SK-N-MC (cell line): ENCODE measurements at regions not wholly inside any gene's neighbourhood (a gene's known extent, or its start where the extent isn't known, plus 50 kb on each side); places are given as distances from the start of the nearest gene placed in this dataset.

ENCODE experiments used
- DNase-seq: peaks from one replicate; pipeline ENCODE4 v3.0.0-alpha.2; 2011; ENCODE audit warnings: low read depth, low spot score
- H3K27ac ChIP-seq: fragments of 200-600 bp; sonication (generic); 2 replicates; pipeline ENCODE4 v1.5.1; 2016; ENCODE audit warnings: mixed run types
- H3K36me3 ChIP-seq: fragments of 200-600 bp; sonication (generic); 2 replicates; pipeline ENCODE4 v1.6.1; 2017; ENCODE audit warnings: antibody characterized with exemption, low read length, mixed read lengths; ENCODE audit not compliant: insufficient read depth
- H3K4me3 ChIP-seq: fragments of 200-600 bp; sonication (generic); 2 replicates; pipeline ENCODE4 v1.5.1; 2016
- H3K9ac ChIP-seq: fragments of 200-600 bp; sonication (generic); 2 replicates; pipeline ENCODE4 v1.8.0; 2017; ENCODE audit warnings: mixed run types, mixed read lengths; ENCODE audit not compliant: insufficient read length
- H3K9me3 ChIP-seq: fragments of 200-600 bp; sonication (generic); 2 replicates; pipeline ENCODE4 v1.6.1; 2017; ENCODE audit warnings: low read depth, mild to moderate bottlenecking, antibody characterized with exemption, low read length, moderate library complexity, mixed read lengths
- EZH2 ChIP-seq: fragments of 200-600 bp; sonication (generic); IDR thresholded peaks from one replicate; pipeline ENCODE4 v1.6.1; 2017; ENCODE audit warnings: antibody characterized with exemption
- FOXP2 ChIP-seq: optimal IDR thresholded peaks from 2 replicates; pipeline ENCODE3; 2011; ENCODE audit warnings: mild to moderate bottlenecking, moderate library complexity; ENCODE audit not compliant: insufficient read depth; ENCODE audit errors: extremely low read length, control extremely low read depth
- POLR2AphosphoS5 ChIP-seq: IDR thresholded peaks from 2 replicates; pipeline ENCODE4 v1.6.1; 2012; ENCODE audit warnings: mild to moderate bottlenecking, low read depth, low read length, borderline replicate concordance

DNA sequence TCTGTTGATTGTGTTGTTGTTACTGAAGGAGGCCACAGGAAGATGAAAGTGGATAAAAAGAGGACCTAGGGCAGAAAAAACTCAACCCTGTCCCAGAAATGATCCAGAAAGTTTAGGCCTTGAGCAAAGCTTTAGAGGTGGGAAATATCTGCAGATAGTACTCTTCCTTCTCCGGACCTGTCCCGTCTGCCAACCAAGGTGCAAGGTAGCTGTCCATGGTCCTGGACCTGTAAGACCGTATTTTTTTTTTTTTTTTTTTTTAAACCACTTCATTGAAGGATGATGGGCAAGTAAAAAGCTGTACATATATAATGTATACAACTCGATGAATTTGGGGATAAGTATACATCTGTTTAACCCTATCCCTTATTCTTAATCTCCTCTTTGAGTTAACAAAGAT is 225.9 kb downstream of the OLFM4 start:
- Histone ChIP-seq H3K27ac (no peak overlapping the region), H3K36me3 (no peaks in the 10 kb centered on the region), H3K4me3 (no peak overlapping the region), H3K9me3 (no peaks in the 10 kb centered on the region), H3K9ac (no peak overlapping the region)
- TF ChIP-seq FOXP2 (no peak), EZH2 (no peak), POLR2AphosphoS5 (no peak)
- DNase-seq, result no peak

DNA sequence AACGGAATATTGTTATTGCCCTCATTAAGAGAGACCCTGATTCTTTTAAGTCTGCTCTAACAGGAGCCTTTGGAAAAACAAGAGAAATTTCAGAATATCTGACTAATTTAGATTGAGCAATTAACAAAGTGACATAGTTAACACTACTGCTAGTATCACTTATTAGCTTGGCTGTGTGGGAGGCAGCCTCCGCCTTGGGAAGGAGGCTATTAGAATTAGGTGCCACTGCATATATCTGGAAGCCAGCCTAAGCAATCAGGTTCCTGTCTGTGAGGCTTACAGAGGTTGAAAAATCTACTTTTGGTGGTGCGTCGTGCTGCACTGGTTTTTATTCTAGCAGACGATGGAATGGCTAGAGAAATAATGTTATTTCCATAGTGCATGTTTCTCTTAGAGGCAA is 227.2 kb downstream of the OLFM4 start:
- H3K27ac ChIP-seq, result no peak overlapping the region
- H3K4me3 ChIP-seq, result no peak overlapping the region
- TF ChIP-seq FOXP2, result no peak
- TF ChIP-seq EZH2, result no peak
- no peak for TF ChIP-seq POLR2AphosphoS5
- H3K9ac ChIP-seq, result no peak overlapping the region
- no peaks in the 10 kb centered on the region for H3K9me3 ChIP-seq
- DNase-seq, result no peak
- no peaks in the 10 kb centered on the region for H3K36me3 ChIP-seq

DNA sequence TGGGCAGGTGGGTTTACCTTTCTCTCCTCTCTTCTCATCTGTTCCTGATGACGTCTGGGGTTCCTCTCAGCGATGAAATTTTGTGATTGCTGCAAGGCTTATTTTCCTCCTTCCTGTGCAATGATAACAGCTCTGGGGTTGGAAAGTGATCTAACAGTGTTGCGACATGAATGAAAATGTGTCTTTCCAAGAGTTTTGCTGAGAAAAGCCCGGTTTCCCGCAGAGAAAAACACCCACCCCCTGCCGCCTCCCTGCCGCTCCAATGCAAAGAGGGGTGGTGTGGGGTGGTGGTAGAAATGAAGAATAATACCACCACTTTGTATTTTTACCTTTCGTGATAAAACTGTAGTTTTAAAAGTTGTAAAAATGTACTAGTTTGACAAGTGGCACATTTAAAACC is 232.0 kb downstream of the OLFM4 start:
- TF ChIP-seq EZH2 (no peak), FOXP2 (no peak), POLR2AphosphoS5 (no peak)
- H3K9ac ChIP-seq, result no peak overlapping the region
- no peaks in the 10 kb centered on the region for H3K9me3 ChIP-seq
- DNase-seq, result no peak
- no peak overlapping the region for H3K27ac ChIP-seq
- H3K4me3 ChIP-seq, result no peak overlapping the region
- H3K36me3 ChIP-seq, result no peaks in the 10 kb centered on the region

DNA sequence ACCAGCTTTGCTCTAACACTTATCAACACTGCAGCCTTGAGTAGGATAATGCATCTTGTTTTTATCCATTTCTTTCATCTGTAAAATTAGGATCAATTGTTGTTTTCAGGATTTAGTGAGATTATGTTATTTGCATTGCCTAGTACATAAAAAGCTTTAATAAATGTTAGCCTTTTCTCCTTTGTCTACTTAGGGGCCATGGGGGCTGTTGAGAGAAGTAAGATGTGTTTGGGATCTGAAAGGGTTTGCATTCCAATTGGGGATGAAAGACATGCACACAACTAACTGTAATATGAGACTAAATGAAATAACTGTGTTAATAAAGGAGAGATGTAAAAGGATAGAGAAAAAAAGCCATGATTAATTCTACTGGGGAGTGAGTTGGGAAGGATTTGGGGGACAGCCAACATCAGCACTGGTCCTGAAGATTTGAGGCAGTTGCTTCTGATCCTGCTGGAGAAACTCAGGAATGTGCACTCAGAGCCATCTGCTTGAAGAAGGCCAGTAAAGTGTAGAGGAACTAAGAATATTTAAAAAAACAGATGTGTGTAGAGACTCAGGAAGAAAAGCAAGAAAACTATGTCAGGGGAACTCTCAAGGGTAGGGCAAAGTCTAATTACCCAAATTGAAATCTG is 236.3 kb downstream of the OLFM4 start:
- Histone ChIP-seq H3K36me3 (no peaks in the 10 kb centered on the region), H3K9me3 (no peaks in the 10 kb centered on the region), H3K4me3 (no peak overlapping the region), H3K27ac (no peak overlapping the region), H3K9ac (no peak overlapping the region)
- DNase-seq, result no peak
- TF ChIP-seq EZH2 (no peak), POLR2AphosphoS5 (no peak), FOXP2 (no peak)

DNA sequence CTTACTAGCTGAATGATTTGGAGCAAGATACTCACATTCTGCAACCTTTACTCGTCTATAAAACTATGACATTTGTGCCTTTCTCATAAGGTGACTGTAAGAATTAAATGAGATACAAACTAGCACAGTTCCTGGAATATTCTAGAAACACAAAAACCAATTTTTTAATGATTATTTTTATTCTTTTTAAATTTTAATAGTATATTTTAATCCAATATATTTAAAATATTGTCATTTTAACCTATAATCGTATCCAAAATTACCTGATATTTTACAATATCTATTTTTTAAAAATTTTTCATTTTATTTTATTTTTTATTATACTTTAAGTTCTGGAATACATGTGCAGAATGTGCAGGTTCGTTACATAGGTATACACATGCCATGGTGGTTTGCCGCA is 238.1 kb downstream of the OLFM4 start:
- H3K4me3 ChIP-seq, result no peak overlapping the region
- H3K36me3 ChIP-seq, result no peaks in the 10 kb centered on the region
- no peaks in the 10 kb centered on the region for H3K9me3 ChIP-seq
- H3K27ac ChIP-seq, result no peak overlapping the region
- DNase-seq, result no peak
- TF ChIP-seq POLR2AphosphoS5, result no peak
- H3K9ac ChIP-seq, result no peak overlapping the region

DNA sequence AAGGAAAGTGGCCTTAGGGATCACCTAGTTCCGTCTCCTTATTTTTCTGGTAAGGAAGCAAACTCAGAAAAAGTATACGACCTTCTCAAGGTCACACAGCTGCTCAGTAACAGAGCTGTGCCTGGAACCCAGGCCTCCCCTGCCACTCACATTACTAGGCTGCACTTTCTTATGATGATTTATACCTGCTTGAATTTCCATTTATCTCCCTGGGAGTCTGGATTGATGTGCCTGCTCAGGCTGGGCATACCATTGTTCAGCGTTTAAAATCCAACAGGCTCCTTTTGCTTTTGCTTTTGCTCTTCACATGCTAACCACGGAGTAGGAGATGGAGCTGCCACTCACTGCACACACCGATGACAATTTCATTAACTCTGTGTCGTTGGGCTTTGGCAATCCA is 241.0 kb downstream of the OLFM4 start:
- no peak overlapping the region for H3K9ac ChIP-seq
- TF ChIP-seq FOXP2 (no peak), EZH2 (no peak), POLR2AphosphoS5 (no peak)
- H3K36me3 ChIP-seq, result no peaks in the 10 kb centered on the region
- no peaks in the 10 kb centered on the region for H3K9me3 ChIP-seq
- H3K4me3 ChIP-seq, result no peak overlapping the region
- no peak overlapping the region for H3K27ac ChIP-seq
- no peak for DNase-seq

DNA sequence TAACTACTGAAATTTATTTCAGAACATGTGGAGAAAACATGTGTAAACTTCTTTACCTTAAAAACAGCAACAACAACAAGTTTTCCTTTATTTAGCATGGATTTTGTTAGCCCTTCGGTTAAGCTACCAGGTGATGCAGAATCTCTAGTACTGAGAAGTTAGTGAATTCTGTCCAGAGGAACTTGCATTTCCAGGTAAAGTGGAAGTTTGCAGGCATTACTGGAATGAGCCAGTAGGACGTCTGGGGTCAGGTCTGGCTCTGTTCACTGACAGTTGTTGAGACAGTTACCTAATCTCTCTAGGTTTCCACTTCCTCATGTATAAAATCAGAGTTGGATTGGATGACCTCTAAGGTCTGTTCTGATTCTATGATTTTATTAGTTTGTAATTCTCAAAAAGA is 244.3 kb downstream of the OLFM4 start:
- Histone ChIP-seq H3K4me3 (no peak overlapping the region), H3K9ac (no peak overlapping the region), H3K36me3 (no peaks in the 10 kb centered on the region), H3K27ac (no peak overlapping the region), H3K9me3 (no peaks in the 10 kb centered on the region)
- TF ChIP-seq POLR2AphosphoS5 (no peak), FOXP2 (no peak)
- DNase-seq, result no peak

DNA sequence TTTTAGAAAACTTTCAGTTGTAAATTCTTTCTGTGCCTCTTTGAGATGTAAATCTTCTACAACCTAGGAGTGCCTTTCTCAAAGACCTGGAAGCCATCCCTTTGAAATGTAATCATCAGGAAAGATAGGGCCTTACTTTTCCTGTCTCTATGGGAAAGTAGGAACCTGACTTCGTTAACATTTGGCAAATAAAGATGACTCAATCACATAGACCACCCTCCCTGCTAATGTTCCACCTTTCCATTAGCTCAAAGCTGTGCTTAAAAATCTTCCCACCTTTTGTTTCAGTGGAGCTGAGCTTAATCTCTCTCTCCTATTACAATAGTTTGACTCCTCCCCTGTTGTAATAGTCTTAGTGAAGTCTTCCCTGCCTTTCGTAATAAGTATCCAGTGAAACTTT is 247.7 kb downstream of the OLFM4 start:
- no peaks in the 10 kb centered on the region for H3K9me3 ChIP-seq
- no peak overlapping the region for H3K9ac ChIP-seq
- no peak overlapping the region for H3K4me3 ChIP-seq
- TF ChIP-seq EZH2 (no peak), POLR2AphosphoS5 (no peak), FOXP2 (no peak)
- no peaks in the 10 kb centered on the region for H3K36me3 ChIP-seq
- no peak for DNase-seq
- no peak overlapping the region for H3K27ac ChIP-seq

DNA sequence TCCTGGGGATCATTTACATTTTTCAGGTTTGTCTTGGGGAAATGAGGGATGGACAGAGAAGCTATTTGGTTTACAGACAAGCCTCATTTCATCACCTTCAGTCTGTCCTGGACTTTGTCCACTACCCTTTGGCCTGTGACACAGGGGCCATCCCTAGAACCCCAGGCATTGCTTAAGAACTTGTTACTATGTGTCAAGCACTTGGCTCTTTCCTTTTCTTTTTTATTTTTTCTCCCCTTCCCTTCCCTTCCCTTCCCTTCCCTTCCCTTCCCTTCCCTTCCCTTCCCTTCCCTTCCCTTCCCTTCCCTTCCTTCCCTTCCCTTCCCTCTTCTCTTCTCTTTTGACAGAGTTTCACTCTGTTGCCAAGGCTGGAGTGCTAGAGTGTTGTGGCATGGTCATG is 253.1 kb downstream of the OLFM4 start:
- no peaks in the 10 kb centered on the region for H3K36me3 ChIP-seq
- no peak overlapping the region for H3K27ac ChIP-seq
- H3K9ac ChIP-seq, result no peak overlapping the region
- H3K9me3 ChIP-seq, result no peaks in the 10 kb centered on the region
- no peak overlapping the region for H3K4me3 ChIP-seq
- no peak for DNase-seq
- TF ChIP-seq EZH2 (no peak), POLR2AphosphoS5 (no peak), FOXP2 (no peak)
